ENCODE measurements at regions not wholly inside any gene's neighbourhood (a gene's known extent, or its start where the extent isn't known, plus 50 kb on each side); places are given as distances from the start of the nearest gene placed in this dataset.

DNA sequence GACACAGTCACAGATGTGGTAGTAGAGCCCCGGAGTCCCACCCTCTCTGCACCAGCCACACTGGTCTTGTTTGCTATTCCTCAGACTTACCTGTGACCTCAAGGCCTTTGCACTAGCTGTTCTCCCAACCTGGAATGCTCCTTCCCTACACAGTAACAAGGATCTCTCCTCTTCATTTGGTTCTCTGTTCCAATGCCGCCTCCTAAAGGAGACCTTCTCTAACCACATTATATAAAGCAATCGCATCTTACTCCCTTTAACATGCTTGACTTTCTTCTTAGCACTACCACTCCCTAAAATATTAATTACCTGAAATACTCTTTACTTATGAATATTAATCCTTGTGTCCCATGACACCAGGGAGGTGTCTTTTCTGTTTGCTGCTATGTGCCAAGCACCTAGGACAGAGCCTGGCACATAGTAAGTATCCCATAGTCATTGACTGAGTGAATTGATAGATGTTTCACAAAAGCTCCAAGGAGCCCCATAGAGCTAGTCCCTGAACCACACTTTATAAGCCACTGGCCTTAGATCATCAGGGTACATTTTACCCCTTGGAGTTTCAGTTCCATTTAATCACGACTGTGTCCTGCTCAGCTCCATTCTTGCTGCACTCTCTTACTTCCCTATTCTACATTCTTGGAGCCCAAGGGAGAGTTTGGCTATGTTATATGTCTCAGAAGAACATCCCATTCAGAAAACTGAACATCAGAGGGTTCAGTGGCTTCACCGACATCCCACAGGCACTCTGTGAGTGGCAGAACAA, 312.7 kb downstream of the RAB28 start:
- no peak for DNase-seq (ENCODE audit: low read depth)
- no peak overlapping the region for H3K4me3 ChIP-seq (ENCODE audit: control insufficient read depth, low read depth, low read length)
- no peak for TF ChIP-seq CTCF (IDR thresholded peaks at IDR 0.05; ENCODE audit: control insufficient read depth, insufficient read depth, low read depth, low read length, missing control alignments)

DNA sequence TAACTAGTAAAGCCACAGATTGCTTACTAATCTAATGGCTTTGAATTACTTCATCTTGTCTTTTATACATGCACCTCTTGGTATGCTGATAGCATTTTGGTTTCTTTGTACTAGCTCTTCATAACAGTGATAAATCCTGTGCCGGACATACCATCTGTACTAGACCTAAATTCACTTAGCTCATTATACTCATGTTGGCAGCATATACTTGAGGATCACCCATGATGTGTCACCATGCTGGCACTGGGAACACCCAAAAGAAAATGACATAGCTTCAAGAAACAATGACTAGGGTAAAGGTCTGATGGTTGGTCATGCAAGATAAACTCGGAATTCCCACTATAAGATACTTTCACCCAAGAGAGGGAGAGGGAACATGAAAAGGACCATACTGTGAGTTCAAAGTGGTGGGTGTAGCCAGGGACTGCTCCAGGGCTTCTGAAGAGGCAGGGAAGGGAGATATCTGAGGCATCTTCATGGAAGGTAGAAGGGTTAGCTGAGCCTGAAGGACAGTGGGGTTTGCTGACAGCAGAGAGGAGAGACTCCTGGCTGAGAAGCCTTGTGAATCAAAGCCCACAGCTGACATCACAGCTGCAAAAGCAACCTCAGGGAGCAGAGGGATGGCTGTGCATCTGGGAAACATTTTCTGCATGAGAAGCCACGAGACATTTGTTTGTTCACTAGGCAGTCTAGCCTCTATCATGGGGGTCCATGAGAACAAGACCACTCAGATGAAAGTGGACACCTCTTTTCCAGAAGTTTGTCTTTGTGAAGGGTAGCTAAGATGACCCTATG, 314.2 kb downstream of the RAB28 start:
- DNase-seq (ENCODE audit: low read depth), result no peak
- H3K4me3 ChIP-seq (ENCODE audit: control insufficient read depth, low read depth, low read length), result no peak overlapping the region
- TF ChIP-seq CTCF (IDR thresholded peaks at IDR 0.05; ENCODE audit: control insufficient read depth, insufficient read depth, low read depth, low read length, missing control alignments), result no peak

- no peak for TF ChIP-seq CTCF (IDR thresholded peaks at IDR 0.05; ENCODE audit: control insufficient read depth, insufficient read depth, low read depth, low read length, missing control alignments)
Observed at GRCh38 chr4:13168326-13168725, 315.8 kb downstream of the RAB28 start.

DNA sequence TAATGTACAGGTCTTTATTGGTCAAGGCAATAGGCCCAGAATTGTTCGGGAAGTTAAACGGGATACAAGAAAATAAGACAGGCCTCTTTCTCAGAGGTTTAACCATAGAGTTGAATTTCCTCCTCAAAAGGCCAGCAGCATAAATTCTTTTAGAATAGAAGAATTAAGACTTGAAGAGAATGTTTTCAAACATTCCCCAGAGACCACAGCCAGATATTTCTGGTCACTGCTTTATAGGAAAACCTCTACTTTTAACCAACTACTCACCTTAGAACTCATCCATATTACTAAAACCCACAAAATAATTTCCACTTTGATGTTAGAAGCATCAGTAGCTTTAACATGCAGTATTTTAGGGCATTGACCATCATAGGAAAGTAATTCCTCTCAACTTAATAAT, 317.9 kb downstream of the RAB28 start:
- H3K4me3 ChIP-seq (ENCODE audit: control insufficient read depth, low read depth, low read length), result no peak overlapping the region
- no peak for TF ChIP-seq CTCF (IDR thresholded peaks at IDR 0.05; ENCODE audit: control insufficient read depth, insufficient read depth, low read depth, low read length, missing control alignments)
- no peak for DNase-seq (ENCODE audit: low read depth)

More at GRCh38 chr4:13168326-13168725, 315.8 kb downstream of the RAB28 start:
- no peak overlapping the region for H3K4me3 ChIP-seq (ENCODE audit: control insufficient read depth, low read depth, low read length)
- DNase-seq (ENCODE audit: low read depth), result no peak

- H3K4me3 ChIP-seq (ENCODE audit: control insufficient read depth, low read depth, low read length), result no peak overlapping the region
- DNase-seq (ENCODE audit: low read depth), result no peak
- no peak for TF ChIP-seq CTCF (IDR thresholded peaks at IDR 0.05; ENCODE audit: control insufficient read depth, insufficient read depth, low read depth, low read length, missing control alignments)
Observed at GRCh38 chr4:13164783-13165331, 319.3 kb downstream of the RAB28 start.

DNA sequence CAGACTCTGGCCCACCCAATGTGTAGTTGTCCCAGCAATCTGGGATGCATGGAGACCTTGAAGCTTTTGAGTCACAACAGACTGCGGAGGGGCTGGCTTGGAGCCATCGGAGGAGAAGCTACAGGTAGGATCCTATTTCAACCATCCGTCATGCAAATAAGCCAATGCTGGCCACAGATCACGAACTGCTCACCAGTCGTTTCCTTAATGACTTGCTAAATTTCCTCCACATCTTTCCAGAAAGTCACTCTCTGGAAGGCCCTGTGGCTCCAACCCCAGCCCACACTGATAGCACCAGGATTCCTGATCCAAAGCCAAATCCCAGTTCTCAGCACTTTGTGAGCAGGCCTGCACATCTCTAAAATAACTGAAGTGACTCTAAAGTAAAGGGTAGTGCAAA, 321.3 kb downstream of the RAB28 start:
- no peak for TF ChIP-seq CTCF (IDR thresholded peaks at IDR 0.05; ENCODE audit: control insufficient read depth, insufficient read depth, low read depth, low read length, missing control alignments)
- DNase-seq (ENCODE audit: low read depth), result no peak
- H3K4me3 ChIP-seq (ENCODE audit: control insufficient read depth, low read depth, low read length), result no peak overlapping the region
